ENCODE measurements at regions not wholly inside any gene's neighbourhood (a gene's known extent, or its start where the extent isn't known, plus 50 kb on each side); places are given as distances from the start of the nearest gene placed in this dataset.
"Not testable (repeated sequence)": the region's sequence is repeated elsewhere in the genome, so short reads cannot be mapped to it uniquely, and the experiment has no call there.

DNA sequence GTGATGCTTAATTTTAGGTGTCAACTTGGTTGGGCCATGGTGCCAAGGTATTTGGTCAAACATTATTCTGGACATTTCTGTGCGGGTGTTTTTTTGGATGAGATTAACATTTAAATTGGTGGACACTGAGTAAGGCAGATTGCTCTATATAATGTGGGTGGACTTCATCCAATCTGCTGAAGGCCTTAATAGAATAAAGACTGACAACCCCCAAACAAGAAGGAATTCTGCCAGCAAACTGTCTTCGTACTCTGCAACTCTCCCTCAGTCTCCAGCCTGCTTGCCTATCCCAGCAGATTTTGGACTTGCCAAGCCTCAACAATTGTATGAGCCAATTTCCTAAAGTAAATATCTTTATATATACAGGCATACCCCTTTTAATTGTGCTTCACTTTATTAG is 850.1 kb downstream of the TBC1D32 start:
- no peak for DNase-seq

DNA sequence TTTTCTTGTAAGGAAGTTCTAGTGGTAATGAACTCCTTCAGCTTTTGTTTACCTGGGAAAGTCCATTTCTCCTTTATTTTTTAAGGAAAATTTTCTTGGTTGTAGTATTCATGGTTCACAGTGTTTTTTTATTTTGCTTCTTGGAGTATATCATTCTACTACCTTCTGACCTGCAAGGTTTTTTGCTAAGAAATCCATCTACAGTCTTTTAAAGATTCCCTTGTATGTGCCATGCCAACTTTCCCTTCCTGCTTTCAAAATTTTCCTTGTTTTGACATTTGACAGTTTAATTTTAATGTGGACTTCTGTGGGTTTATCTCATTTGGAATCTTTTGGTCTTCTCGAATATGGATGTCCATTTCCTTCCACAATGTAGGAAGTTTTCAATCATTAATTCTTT is 855.6 kb downstream of the TBC1D32 start:
- no peak for DNase-seq

DNA sequence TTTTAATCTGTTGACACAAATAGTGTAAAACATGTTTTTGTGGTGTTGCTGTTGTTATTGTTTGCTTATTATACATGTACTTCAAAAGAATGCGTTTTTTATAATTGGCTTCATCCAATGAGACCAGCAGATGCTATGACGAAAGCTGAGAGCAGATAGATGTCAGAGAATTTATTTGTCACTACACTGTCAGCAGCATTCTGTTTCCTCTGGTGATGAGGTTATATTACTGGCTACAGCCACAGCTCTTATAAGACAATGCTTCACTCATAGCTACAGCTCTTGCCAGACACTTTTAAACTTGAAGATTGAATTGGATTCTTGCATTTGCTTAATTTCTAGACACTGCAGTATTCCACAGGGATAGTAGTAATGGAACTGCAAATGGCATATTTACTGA is 860.5 kb downstream of the TBC1D32 start:
- no peak for DNase-seq

DNA sequence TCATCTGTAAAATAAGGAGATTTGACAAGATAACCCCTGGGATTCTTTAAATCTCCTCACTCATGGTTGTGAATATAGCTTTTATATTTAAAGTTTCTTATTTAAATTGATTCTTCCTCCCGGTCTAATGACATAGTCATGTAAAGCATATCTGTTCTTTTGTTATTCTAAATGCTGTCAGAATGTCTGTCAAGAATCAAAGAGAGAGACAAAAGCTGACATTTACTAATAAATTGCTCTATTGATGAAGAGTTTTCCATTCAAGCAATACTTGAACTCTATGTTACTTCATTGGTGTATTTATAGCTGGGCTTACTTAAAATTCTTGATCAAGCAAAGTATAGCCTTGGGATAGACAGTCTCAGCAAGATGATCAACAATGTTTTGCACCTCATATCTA is 865.8 kb downstream of the TBC1D32 start:
- DNase-seq, result no peak

DNA sequence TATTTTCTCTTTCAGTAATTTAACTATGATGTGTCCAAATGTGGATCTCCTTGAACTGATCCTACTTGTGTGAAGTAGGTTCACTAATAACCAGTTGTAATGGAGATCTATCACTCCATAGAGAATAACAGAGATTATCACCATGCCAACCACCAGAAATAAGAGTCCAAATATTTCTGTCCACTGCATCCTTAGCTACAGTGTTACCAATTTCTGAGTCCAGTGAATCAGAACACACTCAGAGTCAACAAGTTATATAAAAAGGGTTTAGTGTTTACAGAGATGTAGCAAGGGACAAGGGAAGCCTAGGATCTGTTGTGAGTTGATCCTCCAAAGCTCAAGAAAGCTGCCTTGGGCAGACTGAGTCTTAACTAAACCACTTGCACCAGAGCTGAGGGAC is 882.8 kb downstream of the TBC1D32 start:
- DNase-seq, result no peak

DNA sequence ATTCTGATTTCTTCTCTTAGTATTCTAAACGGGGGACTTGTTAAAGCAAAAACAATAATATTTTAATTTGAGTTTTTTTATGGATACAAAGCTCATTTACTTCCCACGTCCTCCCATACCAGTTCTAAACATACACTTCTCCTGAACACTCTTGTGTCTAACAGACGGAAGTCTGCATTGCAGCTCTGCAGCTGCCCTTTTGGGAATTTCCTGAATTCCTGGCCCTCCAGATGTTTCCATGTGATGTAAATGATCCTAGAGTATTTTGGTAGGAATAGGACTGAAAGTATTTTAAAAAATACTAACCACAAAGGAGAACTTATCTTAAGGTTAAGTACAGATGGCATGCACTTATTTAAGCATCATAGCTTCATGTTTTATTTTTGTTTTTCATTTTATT is 886.7 kb downstream of the TBC1D32 start:
- no peak for DNase-seq

DNA sequence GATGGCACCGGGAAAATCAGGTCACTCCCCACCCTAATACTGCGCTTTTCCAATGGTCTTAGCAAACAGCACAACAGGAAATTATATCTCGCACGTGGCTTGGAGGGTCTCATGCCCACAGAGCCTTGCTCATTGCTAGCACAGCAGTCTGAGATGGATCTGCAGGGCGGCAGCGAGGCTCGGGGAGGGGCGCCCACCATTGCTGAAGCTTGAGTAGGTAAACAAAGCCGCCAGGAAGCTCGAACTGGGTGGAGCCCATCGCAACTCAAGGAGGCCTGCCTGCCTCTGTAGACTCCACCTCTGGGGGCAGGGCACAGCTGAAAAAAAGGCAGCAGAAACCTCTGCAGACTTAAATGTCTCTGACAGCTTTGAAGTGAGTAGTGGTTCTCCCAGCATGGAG is 901.4 kb downstream of the TBC1D32 start:
- not testable (repeated sequence) for DNase-seq

DNA sequence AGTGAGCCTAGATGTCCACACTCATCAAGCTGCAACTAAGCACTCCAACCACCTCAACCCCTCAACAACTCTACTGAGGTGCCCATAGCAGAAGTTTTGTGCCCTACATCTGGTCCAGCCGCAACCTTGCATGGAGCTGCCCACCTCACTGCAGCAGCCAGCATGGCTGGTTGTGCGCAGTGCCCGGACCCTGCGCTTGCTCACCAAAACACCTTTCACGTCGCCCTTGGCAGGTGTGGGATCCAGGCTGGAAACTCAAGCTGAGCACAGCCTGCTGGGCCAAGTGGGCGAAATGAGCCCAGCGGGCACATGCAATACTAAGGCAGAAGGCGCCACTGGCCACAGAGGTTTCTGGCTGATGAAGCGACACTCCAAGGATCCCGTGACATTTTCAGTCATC is 902.4 kb downstream of the TBC1D32 start:
- DNase-seq, result no peak

DNA sequence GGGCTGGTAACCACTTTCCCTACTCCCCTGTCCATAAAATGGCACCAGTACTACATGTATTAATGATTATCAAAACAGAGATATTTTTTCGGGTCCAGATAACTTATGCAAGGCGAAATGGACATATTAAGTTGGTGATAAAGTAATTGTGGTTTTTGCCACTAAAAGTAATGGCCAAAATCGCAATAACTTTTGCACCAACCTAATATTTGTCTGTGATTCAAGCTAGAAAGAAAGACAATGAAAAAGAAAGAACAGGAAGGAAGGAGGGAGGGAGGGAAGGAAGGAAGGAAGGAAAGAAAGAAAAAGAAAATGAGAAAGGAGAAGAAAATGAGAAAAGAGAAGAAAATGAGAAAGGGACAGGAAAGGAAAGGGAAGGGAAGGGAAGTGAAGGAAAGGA is 922.9 kb downstream of the TBC1D32 start:
- DNase-seq, result no peak

DNA sequence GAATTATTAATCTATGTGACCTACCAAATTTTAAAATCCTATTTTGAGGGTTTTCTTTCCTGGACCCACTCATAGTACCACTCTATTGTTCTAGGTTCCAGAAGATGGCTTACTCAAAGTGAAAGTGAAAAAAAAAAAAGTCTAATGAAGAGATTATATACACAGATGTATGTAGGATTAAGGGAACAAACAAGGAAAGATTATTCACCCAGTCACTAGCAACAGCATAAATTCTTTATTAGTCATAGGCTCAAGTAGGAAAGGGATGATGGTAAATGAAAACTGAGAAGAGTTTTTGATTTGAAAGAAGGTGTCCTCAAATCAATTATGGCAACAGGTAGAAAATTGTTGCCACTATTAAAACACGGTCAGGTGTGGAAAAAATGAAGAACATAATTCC is 923.7 kb downstream of the TBC1D32 start:
- no peak for DNase-seq

DNA sequence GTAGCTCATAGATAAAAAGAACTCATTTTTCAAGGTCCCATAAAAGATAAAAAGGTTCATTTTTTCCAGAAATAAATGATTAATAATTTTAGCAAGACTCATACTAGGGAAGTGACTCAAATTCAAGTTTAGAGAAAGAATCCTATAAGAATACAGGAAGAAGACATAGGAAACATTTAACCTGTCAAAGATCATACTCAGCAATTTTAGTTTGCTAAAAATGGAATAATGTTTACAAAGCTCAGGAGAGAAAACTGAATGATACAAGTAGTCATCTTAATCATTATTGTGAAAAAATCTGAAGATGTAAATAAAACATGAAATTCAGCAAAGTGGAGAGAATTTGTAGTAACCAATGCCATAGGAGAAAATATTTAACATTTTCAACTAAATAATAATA is 926.6 kb downstream of the TBC1D32 start:
- DNase-seq, result no peak

DNA sequence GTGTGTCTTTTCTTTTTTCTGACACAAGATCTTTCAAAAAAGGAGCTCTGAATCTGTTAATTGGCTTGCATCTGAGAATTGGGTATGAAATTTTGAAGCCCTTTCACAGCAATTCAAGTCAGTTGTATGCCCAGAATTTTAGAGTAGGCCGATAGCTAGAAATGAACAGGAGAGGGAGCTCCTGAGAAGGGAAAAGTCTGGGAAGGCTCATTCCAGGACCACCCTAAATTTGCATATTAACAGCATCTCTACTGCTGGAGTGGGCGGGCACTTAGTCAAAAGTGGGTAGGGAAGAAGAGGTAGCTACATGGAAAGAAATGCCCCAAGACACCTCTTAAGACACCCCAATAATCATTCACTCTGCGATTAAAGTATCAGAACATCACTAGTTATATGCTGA is 928.3 kb downstream of the TBC1D32 start:
- DNase-seq, result no peak

DNA sequence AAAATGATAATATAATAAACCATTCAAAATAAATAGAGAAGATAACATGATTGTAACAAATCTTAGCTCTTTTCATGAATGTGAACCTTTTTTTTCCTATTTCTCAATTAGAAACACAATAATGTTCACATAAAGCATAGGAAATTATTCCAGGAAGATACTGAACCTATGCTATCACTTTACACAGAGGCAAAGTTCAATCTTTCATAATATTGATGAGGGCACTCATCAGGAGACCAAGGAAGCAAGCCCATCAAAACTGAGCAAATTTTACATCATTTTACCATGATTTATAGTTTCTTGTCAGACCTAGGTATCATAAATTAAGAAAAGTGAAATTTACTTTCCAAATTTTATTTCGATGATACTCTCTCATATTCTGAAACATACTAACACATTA is 938.5 kb downstream of the TBC1D32 start:
- DNase-seq, result no peak

DNA sequence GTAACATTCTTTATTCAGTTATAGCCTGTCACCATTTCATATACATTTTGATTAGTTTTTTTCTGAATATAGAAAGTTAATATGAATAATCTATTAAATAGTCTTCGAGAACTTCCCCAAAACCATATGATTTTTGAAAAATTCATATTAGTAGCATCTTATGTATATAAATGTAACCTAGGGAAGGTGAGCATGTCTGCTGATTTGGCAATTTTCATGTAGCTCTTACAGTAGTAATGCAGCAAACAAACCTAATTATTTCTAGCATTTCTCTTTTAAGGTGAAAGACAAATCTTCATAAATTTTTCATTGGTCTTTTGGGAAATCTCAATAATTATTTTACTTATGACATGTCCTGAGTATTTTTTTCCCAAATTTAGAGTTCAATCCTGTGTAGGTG is 939.0 kb downstream of the TBC1D32 start:
- DNase-seq, result no peak

DNA sequence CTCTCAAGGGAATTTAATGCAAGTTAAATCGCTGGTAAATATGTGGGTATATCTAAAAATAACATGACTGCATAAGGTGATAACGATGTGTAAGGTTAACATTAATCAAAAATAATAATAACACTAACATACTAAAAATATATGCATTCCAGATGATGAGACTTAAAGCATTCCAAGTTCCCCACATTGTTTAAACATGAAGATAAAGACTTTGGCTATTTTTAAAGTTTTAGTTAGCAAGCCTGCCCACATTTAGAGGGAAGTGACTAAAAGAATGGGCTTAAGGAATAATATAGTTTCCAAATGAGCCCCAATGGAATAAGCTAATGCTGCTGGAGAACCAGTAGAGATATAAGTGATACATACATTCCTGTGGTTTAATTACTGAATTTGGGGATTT is 941.3 kb downstream of the TBC1D32 start:
- DNase-seq, result no peak

DNA sequence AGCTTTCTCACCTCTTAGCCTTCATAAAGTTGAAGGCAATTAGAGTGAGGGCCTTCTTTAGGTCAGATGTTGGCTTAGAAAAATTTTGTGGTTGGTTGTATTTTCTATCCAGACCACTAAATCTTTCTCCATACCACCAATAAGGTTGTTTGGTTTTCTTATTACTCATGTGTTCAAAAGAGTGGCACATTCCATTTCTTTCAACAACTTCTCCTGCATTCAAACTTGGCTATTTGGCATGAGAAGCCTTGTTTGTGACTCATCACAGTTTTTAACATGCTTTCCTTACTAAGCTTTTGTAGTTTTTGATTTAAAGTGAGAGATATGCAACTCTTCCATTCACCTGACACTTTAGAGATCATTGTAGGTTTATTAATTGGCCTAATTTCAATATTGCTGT is 949.6 kb downstream of the TBC1D32 start:
- no peak for DNase-seq

DNA sequence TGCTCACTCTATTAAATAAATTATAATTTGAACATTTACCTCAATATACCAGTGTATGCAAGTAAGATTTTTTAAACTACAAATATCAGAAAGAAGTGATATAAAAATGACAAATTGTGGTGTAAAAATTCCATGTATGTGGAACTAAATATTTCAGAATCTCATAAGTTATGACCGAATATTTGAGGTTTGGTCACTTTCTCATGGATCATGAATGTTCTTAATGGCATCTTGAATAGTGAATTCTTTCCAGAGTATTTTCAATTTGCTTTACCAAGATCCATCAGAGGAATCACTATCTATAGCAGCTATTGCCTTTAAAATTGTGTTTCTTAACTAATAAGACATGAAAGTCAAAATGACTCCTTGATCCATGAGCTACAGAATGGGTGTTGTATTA is 950.6 kb downstream of the TBC1D32 start:
- no peak for DNase-seq

DNA sequence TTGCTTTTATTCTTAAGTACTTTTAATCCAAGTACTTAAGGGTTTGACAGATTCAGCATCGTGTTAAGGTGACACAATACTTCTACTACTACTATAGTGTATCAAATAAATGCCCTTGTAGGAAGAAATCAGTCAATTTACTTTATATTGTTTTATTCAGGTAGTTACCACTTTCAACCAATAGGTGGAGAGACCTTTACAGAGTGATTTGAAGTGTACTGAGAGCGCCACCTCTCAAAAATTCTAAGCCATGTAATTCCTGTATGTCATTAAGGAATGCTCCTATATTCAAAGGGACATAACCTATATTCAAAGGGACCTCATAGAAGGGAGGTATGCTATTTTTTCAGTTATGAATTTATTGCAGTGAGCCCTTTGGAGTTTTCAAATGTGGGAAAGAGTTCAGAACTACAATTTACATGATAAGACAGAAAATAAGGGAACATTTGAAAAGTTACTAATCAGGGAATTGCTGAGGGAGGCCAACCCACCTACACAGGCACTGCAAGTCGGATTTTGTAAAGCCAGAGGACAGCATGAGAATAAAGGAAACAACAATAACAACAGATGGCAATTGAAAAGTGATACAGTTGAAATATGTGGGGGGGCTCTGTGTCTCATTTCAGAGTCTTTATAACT is 955.6 kb downstream of the TBC1D32 start:
- no peak for DNase-seq

DNA sequence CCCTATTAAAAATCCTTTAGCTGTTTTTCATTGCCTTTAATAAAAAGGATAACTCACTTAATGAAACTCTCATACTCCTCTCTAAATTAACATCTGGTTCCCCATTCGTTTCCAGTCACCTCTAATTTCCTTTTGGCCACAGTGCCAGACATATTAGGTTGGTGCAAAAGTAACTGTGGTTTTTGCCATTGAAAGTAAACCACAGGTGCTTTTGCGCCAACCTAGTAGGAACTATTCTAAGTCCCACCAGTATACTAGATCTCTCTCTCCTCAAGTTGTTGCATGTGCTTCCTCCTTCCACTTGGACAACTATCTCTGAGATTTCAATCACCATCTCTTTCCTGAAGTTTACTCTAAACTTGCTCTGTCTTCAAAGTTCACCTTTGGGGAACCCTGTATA is 961.1 kb downstream of the TBC1D32 start:
- DNase-seq, result no peak

DNA sequence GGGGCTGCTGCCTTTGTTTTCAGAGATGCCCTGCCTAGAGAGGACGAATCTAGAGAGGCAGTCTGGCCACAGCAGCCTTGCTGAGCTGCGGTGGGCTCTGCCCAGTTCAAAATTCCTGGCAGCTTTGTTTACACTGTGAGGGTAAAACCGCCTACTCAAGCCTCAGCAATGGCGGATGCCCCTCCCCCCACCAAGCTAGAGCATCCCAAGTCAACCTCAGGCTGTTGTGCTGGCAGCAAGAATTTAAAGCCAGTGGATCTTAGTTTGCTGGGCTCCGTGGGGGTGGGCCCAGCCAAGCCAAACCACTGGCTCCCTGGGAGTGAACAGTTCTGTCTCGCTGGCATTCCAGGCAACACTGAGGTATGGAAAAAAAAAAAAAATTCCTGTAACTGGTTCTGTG is 970.9 kb downstream of the TBC1D32 start:
- no peak for DNase-seq

DNA sequence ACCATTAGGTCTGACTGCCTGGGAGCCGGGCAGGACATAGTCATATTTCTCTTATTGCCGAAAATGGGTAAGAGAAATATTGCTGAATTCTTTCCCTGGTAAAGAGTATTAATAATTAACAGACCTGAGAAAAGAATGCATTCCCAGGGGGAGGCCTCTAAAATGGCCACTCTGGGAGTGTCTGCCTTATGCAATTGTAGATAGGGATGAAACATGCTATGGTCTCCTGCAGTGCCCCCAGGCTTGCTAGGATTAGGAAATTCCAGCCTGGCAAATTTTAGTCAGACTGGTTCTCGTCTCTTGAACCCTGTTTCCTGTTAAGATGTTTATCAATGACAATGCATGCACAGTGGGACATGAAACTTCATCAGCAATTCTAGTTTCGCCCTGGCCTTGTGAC is 975.7 kb downstream of the TBC1D32 start:
- DNase-seq, result not testable (repeated sequence)

DNA sequence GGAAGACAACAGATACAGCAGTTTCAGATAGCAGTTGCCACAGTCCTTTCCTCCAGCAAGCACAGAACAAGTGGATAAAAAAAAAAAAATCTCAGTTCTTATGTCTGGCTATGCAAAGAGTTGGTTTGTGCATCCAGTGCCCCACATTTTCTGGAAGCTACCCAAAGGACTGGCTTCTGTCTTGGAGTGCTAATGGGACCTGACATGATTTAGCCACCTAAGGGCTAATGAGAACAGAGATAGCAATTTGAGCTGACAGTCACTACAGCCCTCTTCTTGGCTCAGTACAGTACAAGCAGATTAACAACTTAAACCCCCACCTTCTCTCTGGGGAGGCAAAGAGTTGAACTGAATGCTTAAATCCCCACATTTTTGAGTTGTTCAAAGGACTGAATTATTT is 976.8 kb downstream of the TBC1D32 start:
- no peak for DNase-seq

DNA sequence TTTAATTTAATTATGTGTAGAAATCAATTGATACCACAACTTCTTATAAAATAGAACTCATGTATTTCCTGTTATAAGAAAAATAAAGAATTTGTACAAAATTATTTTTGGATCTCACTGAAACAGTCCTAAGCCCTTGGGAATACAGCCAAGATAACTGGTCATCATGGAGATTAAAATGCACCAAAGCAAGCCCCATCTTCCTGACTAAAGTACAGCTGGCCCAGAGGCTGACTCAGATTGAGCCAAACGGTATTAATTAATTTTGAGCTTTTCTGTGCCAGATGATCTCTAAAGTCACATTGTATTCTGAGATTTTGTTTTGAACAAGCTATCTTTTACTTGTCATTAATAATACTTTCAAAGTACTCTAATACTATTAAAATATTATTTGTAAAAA is 978.5 kb downstream of the TBC1D32 start:
- no peak for DNase-seq

DNA sequence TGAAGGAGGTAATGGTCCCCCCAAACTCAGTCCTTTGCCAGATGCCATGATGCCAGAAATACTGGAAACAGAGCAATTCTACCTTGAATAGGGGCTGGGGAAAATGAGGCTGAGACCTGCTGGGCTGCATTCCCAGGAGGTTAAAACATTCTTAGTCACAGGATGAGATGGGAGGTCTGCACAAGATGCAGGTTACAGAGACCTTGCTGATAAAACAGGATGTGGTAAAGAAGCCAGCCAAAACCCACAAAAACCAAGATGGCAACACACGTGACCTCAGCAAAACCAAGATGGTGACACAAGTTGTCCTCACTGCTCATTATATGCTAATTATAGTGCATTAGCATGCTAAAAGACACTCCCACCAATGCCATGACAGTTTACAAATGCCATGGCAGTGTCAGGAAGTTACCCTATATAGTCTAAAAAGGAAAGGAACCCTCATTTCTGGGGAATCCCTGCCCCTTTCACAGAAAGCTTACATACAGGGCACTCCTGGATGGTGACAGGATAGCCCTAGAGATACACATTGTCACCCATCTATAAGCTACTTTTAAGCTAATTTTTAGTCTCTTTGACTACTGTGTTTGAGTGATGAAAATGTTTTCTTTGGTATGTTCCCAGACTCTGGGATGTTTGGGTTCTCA is 979.7 kb downstream of the TBC1D32 start:
- DNase-seq, result peak in 1 of 5 donors; percentile 27

DNA sequence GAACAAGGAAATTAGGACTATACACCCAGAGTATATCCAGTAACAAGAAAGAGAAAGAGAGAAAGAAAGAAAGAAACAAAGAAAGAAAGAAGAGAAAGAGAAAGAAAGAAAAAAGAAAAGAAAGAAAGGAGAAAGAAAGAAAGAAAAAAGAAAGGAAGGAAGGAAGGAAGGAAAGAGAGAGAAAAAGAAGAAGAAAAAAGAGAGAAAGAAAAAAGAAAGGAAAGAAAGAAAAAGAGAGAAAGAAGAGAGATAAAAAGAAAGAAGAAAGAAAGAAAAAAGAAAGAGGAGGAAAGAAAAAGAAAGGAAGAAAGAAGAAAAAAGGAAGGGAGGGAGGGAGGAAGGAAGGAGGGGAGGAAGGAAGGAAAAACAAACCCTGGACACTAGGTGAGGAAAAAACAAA is 981.8 kb downstream of the TBC1D32 start:
- DNase-seq, result no peak
